K562 (cell line): ENCODE measurements at regions not wholly inside any gene's neighbourhood (a gene's known extent, or its start where the extent isn't known, plus 50 kb on each side); places are given as distances from the start of the nearest gene placed in this dataset.

Experiments
- ARID1B ChIP-seq: fragments of 450-650 bp; IDR thresholded peaks from 2 replicates; pipeline ENCODE4 v1.6.1; 2016; ENCODE audit warnings: antibody characterized with exemption, mild to moderate bottlenecking, inconsistent platforms
- CREM ChIP-seq: IDR thresholded peaks from 2 replicates; pipeline ENCODE4 v1.6.1; 2014; ENCODE audit warnings: antibody characterized with exemption, low read depth
- GATA2 ChIP-seq: sonication (generic); formaldehyde crosslinking; IDR thresholded peaks from 2 replicates; pipeline ENCODE4 v1.4.0; 2020; ENCODE audit warnings: mild to moderate bottlenecking, missing genetic modification reagents
- HIVEP1 ChIP-seq: fragments of 250-450 bp; sonication (Bioruptor Pico); IDR thresholded peaks from 2 replicates; pipeline ENCODE4 v1.4.0; 2020; ENCODE audit warnings: mild to moderate bottlenecking
- HNRNPLL ChIP-seq: fragments of 200-400 bp; formaldehyde crosslinking; IDR thresholded peaks from 2 replicates; pipeline ENCODE4 v1.6.1; 2017; ENCODE audit warnings: low read length, low read depth, mild to moderate bottlenecking; ENCODE audit not compliant: poor library complexity, severe bottlenecking
- KLF1 ChIP-seq: fragments of 450-650 bp; IDR thresholded peaks from 2 replicates; pipeline ENCODE4 v1.6.1; 2016; ENCODE audit warnings: missing genetic modification characterization, missing compliant biosample characterization
- RREB1 ChIP-seq: fragments of 250-450 bp; sonication (Bioruptor Pico); IDR thresholded peaks from 2 replicates; pipeline ENCODE4 v1.4.0; 2020
- SMARCE1 ChIP-seq: fragments of 450-650 bp; IDR thresholded peaks from 2 replicates; pipeline ENCODE4 v1.7.1; 2016; ENCODE audit warnings: mild to moderate bottlenecking
- SRSF1 ChIP-seq: fragments of 200-400 bp; formaldehyde crosslinking; IDR thresholded peaks from 2 replicates; pipeline ENCODE4 v1.6.1; 2017; ENCODE audit warnings: mild to moderate bottlenecking, low read depth, low read length, moderate library complexity
- TARDBP ChIP-seq: fragments of 450-650 bp; IDR thresholded peaks from 2 replicates; pipeline ENCODE4 v1.6.1; 2016

- TF ChIP-seq RREB1 (CRISPR knock-in tag) (no peak), ARID1B (no peak), GATA2 (CRISPR knock-in tag) (no peak), HIVEP1 (CRISPR knock-in tag) (no peak), HNRNPLL (no peak), CREM (no peak), TARDBP (no peak), SMARCE1 (no peak), SRSF1 (no peak), KLF1 (no peak)
- TF ChIP-seq, all 486 proteins: peak for 0
These were observed 664.9 kb upstream of the LCORL start (continued) for GRCh38 chr4:18686338-18687037.
